ENCODE measurements at regions not wholly inside any gene's neighbourhood (a gene's known extent, or its start where the extent isn't known, plus 50 kb on each side); places are given as distances from the start of the nearest gene placed in this dataset.

DNA sequence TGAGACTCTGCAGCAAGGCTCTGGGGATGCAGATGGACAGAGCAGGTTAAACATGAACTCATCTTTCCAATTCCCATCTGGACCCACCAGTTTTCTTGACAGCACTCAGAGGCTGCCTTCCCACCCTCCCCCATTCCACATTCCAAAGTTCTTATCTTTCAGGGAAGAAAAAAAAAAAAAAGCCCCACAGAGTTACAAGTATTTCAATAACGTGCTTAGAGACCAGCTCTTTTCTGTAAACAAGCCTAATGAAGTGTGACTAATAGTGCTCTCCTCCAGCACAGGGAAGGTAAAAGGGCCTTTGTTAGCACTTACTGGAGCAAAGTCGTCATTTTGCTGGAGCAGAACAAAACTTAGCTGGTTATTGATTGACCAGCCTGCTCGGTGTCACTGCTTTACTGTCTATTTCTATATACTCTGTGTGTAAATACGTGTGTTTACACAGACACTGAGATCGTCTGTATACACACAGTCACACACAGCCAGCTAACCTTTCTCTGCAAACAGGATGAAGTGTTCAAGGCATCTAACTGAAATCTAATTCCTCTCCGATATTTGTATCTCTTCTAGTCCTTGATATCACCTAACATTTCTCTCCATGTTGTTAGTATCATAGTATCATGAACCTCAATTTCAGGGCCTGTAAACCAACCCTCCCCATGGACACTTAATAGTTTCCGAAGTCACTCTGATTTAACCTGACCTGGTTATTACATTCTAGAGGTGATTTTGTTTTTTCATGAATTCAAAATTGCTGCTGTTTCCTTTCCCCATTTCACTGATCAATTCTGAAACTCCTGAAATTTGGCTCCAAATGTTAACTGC, 84.9 kb downstream of the ZNF608 start:
- H3K4me2 ChIP-seq = peak overlapping the region in 9 of 11 experiments; percentile 34 to 96 (median 74); a peak in 17 of 22 replicates
- no peak overlapping the region for H3K4me3 ChIP-seq
- H3K9ac ChIP-seq = peak overlapping the region in 3 of 11 experiments; percentile 0 to 12 (median 5); a peak in 2 of 22 replicates
- H4K20me1 ChIP-seq = peaks cover 0 to 100% (median 0%) of the 10 kb centered on the region in 11 experiments; a peak in 7 of 22 replicates
- H3K27me3 ChIP-seq = peaks cover 0 to 60% (median 0%) of the 10 kb centered on the region in 11 experiments; a peak in 4 of 22 replicates
- H3K36me3 ChIP-seq = peaks cover 0 to 72% (median 8%) of the 10 kb centered on the region in 11 experiments; a peak in 7 of 22 replicates
- no peaks in the 10 kb centered on the region for H3K9me3 ChIP-seq (replicated peaks in 1 of 11)
- H3K4me1 ChIP-seq = peaks cover 22 to 93% (median 75%) of the 10 kb centered on the region in 10 experiments
- TF ChIP-seq Cebpa-rat (IDR thresholded peaks at IDR 0.05) = no peak
- H3K27ac ChIP-seq = peak overlapping the region in 4 of 11 experiments; percentile 28 to 71 (median 29); a peak in 5 of 22 replicates

DNA sequence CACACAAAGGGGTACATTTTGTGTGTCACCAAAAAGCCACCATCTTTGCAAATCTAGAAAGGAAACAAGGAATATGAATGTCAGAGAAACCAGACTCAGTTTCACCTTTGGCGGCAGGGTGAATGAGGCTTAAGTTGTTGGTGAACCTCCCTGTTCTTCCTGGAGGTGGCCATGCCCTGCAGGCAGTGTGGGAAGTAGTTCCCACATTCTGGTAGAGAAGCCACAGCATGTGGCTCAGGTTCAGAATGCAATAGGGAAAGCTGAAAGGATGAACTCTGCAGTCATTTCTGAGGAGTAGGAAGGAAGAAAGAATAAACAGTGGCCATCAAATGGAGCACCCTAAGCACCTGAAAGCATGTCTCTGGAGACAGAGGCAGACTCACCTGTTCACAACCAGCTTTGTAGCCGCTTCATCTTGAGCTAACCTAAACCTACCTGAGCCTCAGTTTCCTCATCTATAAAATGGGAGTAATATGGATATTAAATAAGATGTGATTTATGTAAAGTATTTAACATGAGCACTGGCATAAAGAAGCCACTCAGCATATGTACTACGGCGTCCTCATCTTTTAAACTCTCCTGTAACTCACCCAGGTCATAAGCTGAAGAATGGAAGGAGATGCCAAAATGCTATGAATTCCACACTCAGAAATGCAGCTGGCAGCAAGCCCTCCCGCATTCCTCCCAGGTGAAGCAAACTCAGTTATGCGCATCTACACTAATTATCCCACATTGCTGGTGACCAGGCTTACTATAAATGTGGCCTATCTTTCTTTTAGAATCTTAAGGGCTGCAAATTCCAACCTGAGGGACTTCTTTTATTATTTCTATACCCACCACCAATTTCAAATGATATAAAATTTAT, 86.0 kb downstream of the ZNF608 start:
- peak overlapping the region in 2 of 11 experiments; percentile 0 to 11; a peak in 1 of 22 replicates for H3K9ac ChIP-seq
- no peak overlapping the region for H3K4me3 ChIP-seq
- no peak for TF ChIP-seq Cebpa-rat (IDR thresholded peaks at IDR 0.05)
- peaks cover 0 to 71% (median 0%) of the 10 kb centered on the region in 11 experiments; a peak in 4 of 22 replicates for H3K27me3 ChIP-seq
- H3K4me1 ChIP-seq = peaks cover 32 to 100% (median 84%) of the 10 kb centered on the region in 10 experiments
- H3K36me3 ChIP-seq = peaks cover 0 to 61% (median 4%) of the 10 kb centered on the region in 11 experiments; a peak in 7 of 22 replicates
- peak overlapping the region in 7 of 11 experiments; percentile 20 to 74 (median 61); a peak in 9 of 22 replicates for H3K27ac ChIP-seq
- peak overlapping the region in 9 of 11 experiments; percentile 49 to 96 (median 74); a peak in 19 of 22 replicates for H3K4me2 ChIP-seq
- no peaks in the 10 kb centered on the region for H3K9me3 ChIP-seq (replicated peaks in 1 of 11)
- H4K20me1 ChIP-seq = peaks cover 0 to 100% (median 0%) of the 10 kb centered on the region in 11 experiments; a peak in 7 of 22 replicates

DNA sequence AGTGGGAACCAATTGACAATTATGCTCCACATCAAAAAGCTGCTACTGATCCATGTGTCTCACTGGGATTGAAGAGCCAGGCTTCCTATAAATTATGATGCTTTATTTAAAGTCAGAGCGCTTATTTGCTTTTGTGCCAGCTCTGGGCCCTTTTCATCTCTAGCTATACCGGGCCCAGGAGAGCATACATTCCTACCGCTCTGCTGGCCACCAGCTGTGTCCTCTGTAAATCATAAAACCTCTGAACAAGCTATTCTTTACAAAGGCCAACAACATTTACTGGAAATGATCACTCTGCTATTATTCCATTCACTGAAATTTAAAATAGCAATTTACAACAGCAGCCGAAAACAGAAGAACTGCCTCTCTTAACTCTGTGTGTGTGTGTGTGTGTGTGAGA, 86.6 kb downstream of the ZNF608 start:
- H3K9ac ChIP-seq = peak overlapping the region in 4 of 11 experiments; percentile 11 to 37 (median 19); a peak in 6 of 22 replicates
- peaks cover 0 to 58% (median 4%) of the 10 kb centered on the region in 11 experiments; a peak in 6 of 22 replicates for H3K36me3 ChIP-seq
- no peaks in the 10 kb centered on the region for H3K9me3 ChIP-seq (replicated peaks in 1 of 11)
- H4K20me1 ChIP-seq = peaks cover 0 to 100% (median 4%) of the 10 kb centered on the region in 11 experiments; a peak in 11 of 22 replicates
- H3K4me3 ChIP-seq = no peak overlapping the region
- peaks cover 36 to 100% (median 87%) of the 10 kb centered on the region in 10 experiments for H3K4me1 ChIP-seq
- H3K27ac ChIP-seq = peak overlapping the region in 9 of 11 experiments; percentile 20 to 74 (median 61); a peak in 13 of 22 replicates
- H3K4me2 ChIP-seq = peak overlapping the region; percentile 49 to 96 (median 72)
- TF ChIP-seq Cebpa-rat (IDR thresholded peaks at IDR 0.05) = no peak
- peaks cover 0 to 77% (median 0%) of the 10 kb centered on the region in 11 experiments; a peak in 6 of 22 replicates for H3K27me3 ChIP-seq

DNA sequence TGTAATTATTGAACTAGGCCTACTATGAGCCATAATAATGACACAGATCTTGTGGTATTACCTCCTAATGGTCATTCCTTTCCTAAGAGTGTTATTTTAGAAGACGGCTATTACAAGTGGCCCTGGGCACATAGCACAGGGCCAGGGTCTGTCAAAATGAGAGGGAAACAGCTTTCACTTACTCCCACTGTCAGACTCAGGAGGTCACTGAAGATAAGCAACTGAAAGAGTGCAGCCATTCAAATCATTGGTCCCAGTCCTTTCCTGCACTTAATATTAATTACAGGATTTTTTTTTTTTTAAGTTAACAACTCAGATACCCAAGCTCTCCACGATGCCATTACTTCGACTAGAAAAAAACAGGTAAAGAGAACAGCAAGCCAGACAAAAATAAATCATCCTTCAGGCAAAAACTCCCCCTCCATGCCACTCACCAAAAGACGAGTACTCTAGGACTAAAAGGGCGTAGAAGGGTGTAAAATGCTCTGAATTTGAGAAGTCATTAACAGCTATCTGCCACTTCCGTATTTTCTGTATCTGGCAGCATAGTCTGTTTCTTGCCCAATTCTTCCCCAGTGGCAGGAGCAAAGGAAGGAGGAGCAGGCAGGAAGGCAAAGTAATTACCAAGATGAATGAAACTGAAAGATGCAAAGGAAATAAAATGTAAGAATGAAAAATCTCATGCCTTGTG, 87.4 kb downstream of the ZNF608 start:
- peaks cover 36 to 100% (median 93%) of the 10 kb centered on the region in 10 experiments for H3K4me1 ChIP-seq
- peaks cover 0 to 100% (median 12%) of the 10 kb centered on the region in 11 experiments; a peak in 14 of 22 replicates for H4K20me1 ChIP-seq
- peak overlapping the region in 9 of 11 experiments; percentile 29 to 74 (median 61); a peak in 17 of 22 replicates for H3K27ac ChIP-seq
- no peaks in the 10 kb centered on the region for H3K9me3 ChIP-seq (replicated peaks in 1 of 11)
- no peak overlapping the region for H3K4me3 ChIP-seq
- TF ChIP-seq Cebpa-rat (IDR thresholded peaks at IDR 0.05) = peak in 8 of 11 experiments; percentile 29 to 71 (median 52); a peak in 10 of 22 replicates
- peak overlapping the region; percentile 49 to 96 (median 72) for H3K4me2 ChIP-seq
- peaks cover 0 to 58% (median 4%) of the 10 kb centered on the region in 11 experiments; a peak in 5 of 22 replicates for H3K36me3 ChIP-seq
- H3K27me3 ChIP-seq = peaks cover 0 to 85% (median 0%) of the 10 kb centered on the region in 11 experiments; a peak in 7 of 22 replicates
- H3K9ac ChIP-seq = peak overlapping the region in 7 of 11 experiments; percentile 9 to 37 (median 32); a peak in 9 of 22 replicates

DNA sequence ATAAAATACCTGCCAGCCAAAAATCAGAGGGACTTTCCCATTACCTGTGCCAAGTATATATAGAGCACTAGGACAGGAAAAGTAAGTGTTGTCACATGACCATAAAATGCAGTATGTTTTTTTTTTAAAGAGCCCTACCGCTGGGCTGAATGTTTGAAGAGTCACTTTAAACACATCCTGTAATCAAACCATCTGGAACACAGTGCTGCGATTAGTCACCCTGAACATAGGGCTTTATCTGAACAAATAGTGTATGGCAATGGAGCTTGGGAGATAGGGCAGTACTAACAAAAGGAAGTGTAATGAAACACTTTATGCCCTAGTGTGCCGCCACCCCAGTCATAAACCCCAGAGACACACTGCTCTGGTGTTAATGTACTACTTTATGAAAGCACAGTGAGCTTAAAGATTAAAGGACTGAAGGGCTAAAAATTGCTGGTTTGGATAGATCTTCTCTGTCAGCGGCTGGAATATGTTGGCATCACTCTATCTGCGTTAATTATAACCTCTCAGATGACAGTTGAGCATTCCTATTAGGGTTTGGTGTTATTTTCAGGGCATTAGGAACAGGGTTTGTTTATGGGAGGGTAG, 90.4 kb downstream of the ZNF608 start:
- H3K4me1 ChIP-seq = peaks cover 40 to 100% (median 99%) of the 10 kb centered on the region in 10 experiments
- peak overlapping the region in 9 of 11 experiments; percentile 10 to 66 (median 57); a peak in 16 of 22 replicates for H3K27ac ChIP-seq
- H3K27me3 ChIP-seq = peaks cover 0 to 88% (median 0%) of the 10 kb centered on the region in 11 experiments; a peak in 8 of 22 replicates
- no peaks in the 10 kb centered on the region for H3K9me3 ChIP-seq (replicated peaks in 1 of 11)
- peaks cover 13 to 100% (median 37%) of the 10 kb centered on the region in 11 experiments; a peak in 20 of 22 replicates for H4K20me1 ChIP-seq
- peak overlapping the region; percentile 39 to 99 (median 88) for H3K4me2 ChIP-seq
- 0 out of 22 replicates have a peak, but pooled peaks of 1 of the 11 experiments have one; percentile 5 for TF ChIP-seq Cebpa-rat (IDR thresholded peaks at IDR 0.05)
- H3K4me3 ChIP-seq = no peak overlapping the region
- peaks cover 0 to 40% (median 0%) of the 10 kb centered on the region in 11 experiments; a peak in 5 of 22 replicates for H3K36me3 ChIP-seq
- peak overlapping the region in 6 of 11 experiments; percentile 14 to 67 (median 48); a peak in 10 of 22 replicates for H3K9ac ChIP-seq

DNA sequence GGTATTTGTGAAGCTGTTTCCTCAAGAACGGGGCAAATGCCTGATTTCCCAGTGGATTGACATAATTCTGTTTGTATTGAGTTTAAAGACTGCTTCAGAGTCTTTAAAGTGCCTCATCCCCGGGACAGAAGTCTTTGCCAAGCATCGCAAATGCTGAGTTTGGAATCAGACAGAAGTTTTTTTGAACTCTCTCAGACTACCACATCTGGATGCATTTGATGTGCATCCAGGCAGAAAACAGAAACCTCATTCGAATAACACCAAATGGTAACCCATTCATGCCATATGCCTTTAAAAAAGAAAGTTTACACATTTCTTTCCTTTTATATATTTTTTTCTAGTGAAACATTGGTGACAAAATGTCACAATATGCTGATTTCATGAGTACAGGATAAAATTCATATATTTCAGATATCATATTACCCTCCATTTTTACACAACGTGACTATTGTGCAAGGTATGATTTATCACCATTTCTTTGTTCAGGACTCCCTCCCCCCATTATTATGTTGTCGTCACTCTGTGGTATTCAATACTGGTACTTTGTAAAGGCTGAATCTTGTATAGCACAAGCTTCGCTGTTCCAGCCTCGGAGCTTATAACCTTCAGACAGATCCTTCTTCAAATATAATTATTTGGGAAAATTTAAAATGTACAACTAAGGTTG, 91.1 kb downstream of the ZNF608 start:
- H3K4me1 ChIP-seq = peaks cover 46 to 100% (median 99%) of the 10 kb centered on the region in 10 experiments

More for the DNA sequence above, 91.1 kb downstream of the ZNF608 start:
- peak overlapping the region in 6 of 11 experiments; percentile 12 to 66 (median 57); a peak in 9 of 22 replicates for H3K27ac ChIP-seq
- H3K4me2 ChIP-seq = peak overlapping the region; percentile 39 to 99 (median 88)
- H3K36me3 ChIP-seq = peaks cover 0 to 34% (median 0%) of the 10 kb centered on the region in 11 experiments; a peak in 5 of 22 replicates
- no peaks in the 10 kb centered on the region for H3K9me3 ChIP-seq (replicated peaks in 1 of 11)
- H3K4me3 ChIP-seq = no peak overlapping the region
- peaks cover 0 to 88% (median 0%) of the 10 kb centered on the region in 11 experiments; a peak in 8 of 22 replicates for H3K27me3 ChIP-seq
- H3K9ac ChIP-seq = no peak overlapping the region; a peak in 1 of 22 replicates
- no peak for TF ChIP-seq Cebpa-rat (IDR thresholded peaks at IDR 0.05)
- H4K20me1 ChIP-seq = peaks cover 14 to 100% (median 42%) of the 10 kb centered on the region in 11 experiments; a peak in 20 of 22 replicates
